NCI-H1694 treated with DMSO at 0.1 percent for 48 hours (cell line): ENCODE measurements at regions not wholly inside any gene's neighbourhood (a gene's known extent, or its start where the extent isn't known, plus 50 kb on each side); places are given as distances from the start of the nearest gene placed in this dataset.

Experiments
- DNase-seq: peaks from one replicate; lab custom pipeline; 2025; lab: John Stamatoyannopoulos, UW

- DNase-seq = no peak
These were observed 257.5 kb downstream of the GADD45G start for GRCh38 chr9:89862316-89862715.

DNA sequence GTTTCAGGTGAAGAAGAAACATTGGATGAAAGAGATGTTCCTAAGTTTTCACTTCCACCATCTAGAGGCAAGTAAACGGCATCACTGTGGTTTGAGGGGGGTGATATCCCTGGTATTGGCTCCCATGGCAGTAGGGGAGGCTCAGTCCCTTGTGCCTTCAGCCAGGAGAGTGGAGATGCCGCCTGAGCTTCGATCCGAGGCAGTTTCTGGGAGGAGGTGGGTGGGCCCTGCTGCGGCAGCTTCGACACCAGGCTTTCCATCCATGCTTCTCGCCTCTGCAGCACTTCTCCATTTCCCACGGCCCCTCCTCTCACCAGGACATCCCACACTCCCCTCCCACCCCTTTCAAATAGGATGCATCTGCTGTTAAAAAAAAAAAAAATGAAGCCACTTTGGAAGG, 258.3 kb downstream of the GADD45G start:
- DNase-seq = no peak

GRCh38 chr9:89863837-89864236, 259.0 kb downstream of the GADD45G start:
- no peak for DNase-seq

DNA sequence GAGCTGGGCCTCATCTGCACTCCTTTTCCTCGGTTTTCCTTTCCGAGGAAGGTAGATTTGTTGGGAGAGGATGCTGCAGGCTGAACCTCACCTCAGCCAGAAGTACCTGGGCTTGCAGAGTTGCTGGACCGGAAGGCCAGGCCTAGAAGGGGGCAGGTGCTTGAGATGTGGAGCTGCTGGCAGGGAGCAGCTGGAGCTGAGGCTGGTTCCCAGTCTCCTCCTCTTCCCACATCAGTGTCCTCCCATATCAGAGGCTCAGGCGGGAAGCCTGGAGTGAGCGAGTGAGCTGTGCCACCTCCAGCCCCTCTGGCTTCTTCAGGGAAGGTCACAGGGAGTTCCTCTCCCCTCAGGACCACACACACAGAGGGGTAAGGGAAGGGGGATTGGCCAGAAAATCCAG, 259.4 kb downstream of the GADD45G start:
- no peak for DNase-seq

GRCh38 chr9:89864731-89865130, 259.9 kb downstream of the GADD45G start:
- DNase-seq = no peak

- no peak for DNase-seq
These were observed 260.5 kb downstream of the GADD45G start for GRCh38 chr9:89865357-89865756.

DNA sequence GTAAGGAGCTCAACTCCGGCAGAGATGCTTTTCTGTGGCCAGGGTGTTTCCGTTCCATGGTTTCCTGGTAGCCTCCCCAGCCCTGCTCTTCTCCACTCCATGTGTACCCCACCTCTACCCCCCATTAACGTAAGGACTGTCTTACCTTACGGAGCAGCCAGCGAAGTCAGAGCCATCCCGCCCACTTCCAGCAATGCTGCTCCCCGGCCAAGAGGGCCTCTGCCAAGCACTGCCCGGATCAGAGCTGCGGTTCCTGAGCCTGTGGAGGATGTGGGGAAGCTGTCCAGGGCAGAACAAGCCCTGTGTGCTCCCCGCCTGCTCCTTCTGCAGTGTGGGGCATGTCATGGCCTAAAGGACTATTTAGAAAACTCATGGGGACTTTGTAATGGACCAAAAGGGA, 261.2 kb downstream of the GADD45G start:
- DNase-seq = no peak

- no peak for DNase-seq
These were observed 261.9 kb downstream of the GADD45G start for GRCh38 chr9:89866701-89867100.

DNA sequence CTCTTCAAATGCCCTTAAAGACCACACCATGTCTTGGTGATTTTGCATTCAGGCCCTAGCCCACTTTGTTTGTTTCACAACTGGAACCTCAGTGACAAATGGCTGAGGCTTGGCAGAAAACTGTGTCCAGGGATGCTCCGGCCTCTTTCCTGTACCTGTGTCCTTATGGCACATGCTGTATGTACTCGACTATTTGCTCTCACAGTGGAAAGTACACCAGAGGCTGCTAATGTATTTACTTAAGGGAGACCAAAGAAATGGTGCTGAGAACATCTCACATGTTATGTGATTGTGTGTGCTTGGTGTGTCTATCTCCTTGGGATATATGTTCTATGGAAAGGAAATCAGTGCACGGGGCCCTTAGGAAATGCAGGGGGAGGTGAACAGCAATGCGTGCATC, 263.3 kb downstream of the GADD45G start:
- no peak for DNase-seq

DNA sequence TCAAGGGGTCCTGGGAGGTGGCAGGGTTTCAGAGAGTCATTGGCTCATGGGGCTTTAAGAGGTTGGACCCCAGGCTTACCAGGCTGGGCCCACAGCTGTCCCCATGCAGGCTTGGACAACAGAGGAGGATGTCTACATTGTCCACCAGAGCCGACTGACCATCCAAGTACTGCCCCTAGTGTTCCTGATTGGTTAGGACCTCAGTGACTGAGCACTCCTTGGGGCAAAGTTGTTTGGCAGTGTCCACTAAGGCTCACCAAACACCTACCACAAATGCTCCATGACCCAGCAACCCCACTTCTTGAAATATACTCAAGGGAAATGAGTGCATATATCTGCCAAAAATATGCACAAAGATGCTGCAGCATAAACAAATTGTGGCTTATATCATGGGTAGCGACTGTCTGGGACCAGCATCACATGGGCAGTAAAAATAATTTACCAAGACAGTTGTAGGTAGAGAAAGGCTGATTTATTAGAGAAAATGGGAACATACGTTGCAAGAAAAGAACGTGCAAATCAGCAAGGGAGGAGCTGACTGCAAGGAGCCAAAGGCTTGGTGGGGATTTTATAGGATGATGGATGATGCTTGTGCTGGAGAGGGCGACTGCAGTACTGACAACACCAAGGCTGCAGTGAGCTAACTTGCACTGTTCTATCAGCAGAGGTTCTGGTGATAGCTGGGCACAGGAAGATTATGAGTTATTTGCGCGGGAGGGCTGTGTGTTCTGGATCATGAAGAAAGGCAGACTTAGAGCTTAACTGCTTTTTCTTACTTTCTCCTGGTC, 265.2 kb downstream of the GADD45G start:
- no peak for DNase-seq

- no peak for DNase-seq
These were observed 267.1 kb downstream of the GADD45G start for GRCh38 chr9:89871871-89872331.

DNA sequence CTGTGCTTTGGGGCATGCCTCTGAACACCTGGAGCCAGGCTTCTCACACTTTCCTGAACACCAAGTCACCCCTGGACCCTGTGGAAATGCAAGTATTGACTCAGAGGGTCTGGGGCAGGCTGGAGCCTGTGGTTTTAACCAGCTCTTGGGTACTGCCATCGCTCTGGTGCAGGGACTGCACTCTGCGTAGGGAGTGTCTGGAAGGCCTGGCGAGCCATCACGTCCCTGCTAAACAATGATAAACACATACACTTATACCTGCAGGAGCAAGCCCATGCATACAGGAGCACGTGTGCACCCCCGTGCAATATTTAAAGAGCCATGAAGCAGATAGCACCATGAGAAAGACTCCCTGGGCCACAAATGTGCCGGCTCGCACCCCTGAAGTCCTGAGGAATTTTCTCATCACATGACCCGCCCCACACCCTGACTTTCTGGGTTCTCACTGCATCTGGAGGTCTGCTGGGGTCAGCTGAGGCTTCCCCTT, 267.7 kb downstream of the GADD45G start:
- DNase-seq = no peak

- DNase-seq = no peak
These were observed 268.3 kb downstream of the GADD45G start for GRCh38 chr9:89872913-89873707.

DNA sequence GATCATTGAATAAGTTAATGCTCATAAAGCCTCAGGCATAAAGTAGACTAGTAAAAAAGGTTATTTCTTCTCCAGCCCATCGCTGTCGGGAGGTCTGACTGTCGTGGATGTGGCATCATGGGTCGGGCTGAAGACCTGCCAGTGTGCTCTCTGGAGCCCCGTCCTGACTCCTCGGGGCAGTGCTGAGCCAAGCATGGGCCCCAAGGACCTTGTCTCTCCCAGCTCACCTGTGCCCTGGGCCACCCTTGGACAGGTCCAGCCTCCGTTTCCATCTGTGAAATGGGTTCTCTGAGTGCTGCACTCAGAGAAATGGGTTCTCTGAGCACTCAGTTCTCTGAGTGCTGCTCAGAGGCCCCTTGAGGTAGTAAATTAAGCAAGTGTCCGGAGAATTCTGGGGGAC, 269.0 kb downstream of the GADD45G start:
- no peak for DNase-seq

- peak; percentile 28 for DNase-seq
These were observed 269.8 kb downstream of the GADD45G start for GRCh38 chr9:89874351-89875321.

DNA sequence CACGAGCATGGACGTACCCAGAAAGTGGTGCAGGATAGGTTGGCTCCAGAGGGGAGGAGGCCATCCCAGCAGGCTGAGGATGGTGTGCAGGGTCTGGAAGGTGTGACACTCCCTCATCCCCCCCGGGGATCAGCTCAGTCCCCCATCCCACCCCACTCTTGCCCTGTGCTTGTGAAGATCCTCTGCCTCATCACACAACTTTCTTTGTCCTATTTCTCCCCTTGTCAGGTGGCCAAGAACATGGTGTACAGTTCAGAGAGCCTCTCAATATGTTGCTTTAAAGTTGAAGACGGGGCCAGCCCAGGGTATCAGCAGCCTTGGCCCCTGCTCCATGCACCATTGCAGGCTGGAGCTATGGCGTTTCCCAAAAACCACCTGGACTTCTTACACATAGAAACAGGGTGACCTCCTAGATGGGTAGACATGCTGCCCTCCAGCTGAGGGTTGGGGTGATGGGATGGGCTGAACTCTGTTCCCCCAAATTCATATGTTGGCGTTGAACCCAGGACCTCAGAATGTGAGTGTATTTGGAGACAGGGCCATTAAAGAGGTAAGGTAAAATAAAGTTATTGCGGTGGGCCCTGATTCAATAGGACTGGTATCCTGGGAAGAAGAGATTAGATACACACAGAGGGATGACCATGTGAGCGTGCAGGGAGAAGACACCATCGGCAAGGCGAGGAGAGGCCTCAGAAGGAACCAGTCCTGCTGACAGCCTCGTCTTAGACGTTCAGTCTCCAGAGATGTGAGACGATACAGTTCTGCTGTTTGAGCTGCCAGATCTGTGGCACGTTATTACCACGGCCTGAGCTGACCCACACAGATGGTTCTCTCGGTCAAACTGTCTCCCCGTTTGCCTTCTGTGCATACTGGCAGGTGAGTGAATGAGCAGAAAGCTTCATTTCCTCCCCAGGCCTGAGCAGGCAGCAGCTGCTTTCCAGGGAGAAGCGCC, 272.5 kb downstream of the GADD45G start:
- no peak for DNase-seq

DNA sequence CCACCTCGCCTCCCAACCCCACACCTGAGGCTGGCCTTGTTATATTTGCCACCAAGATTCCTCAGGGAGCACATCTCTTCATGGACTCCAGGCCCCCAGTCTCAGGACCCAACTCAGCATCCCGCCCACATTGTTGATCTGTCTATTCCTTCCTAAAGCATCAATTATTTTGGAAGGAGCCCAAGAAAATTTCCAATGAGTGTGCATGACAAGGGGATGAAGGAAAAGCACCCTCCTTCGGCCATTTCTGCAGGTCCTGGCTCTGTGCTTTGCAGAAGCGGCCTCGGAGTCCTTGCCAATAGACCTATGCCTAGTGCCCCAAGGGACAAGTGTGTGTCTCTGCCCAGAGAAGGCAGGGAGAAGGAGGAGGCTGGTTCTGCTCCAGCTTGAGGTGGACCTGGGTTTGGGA, 273.2 kb downstream of the GADD45G start:
- no peak for DNase-seq

- DNase-seq = peak; percentile 88
These were observed 273.9 kb downstream of the GADD45G start for GRCh38 chr9:89878687-89879086.

DNA sequence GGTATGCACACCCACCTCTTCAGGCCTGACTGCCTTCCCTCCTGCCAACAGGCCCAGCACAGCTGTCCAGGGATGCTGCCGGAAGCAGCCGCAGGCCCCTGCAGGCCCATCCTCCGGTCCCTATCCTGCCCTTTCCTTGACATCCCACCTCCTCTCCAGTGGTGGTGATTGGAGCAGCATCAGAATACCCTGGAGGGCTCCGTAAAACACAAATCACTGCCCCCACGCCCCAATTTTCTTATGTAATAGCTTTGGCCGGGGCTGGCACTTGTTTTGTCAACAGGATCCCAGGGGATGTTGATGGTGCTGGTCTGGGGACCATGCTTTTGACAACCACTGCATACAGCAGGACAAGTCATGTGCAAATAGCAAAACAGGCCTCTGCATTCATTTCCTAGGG, 274.5 kb downstream of the GADD45G start:
- DNase-seq = no peak

GRCh38 chr9:89879701-89880100, 274.9 kb downstream of the GADD45G start:
- DNase-seq = no peak

- no peak for DNase-seq
These were observed 275.3 kb downstream of the GADD45G start for GRCh38 chr9:89880161-89880560.
